OCI-LY7 (cell line): ENCODE measurements at regions not wholly inside any gene's neighbourhood (a gene's known extent, or its start where the extent isn't known, plus 50 kb on each side); places are given as distances from the start of the nearest gene placed in this dataset.

Source experiments
- BruUV-seq: library from RNA; stranded (reverse); fragments of 400-500 nt; replicated peaks from 2 replicates; lab custom pipeline; 2021; lab: Mats Ljungman, UMichigan
- CTCF ChIA-PET: fragments of 300-600 bp; sonication (Branson Sonifier 250); formaldehyde crosslinking; loops from one replicate; lab custom pipeline; 2022; ENCODE audit warnings: antibody characterized with exemption; ENCODE audit not compliant: unreplicated experiment; lab: Charles Lee
- POLR2A ChIA-PET: fragments of 300-600 bp; sonication (Branson Sonifier 250); formaldehyde crosslinking; loops from one replicate; lab custom pipeline; 2022; ENCODE audit warnings: antibody characterized with exemption; lab: Charles Lee
- DNase-seq: peaks from one replicate; pipeline ENCODE4 v3.0.0-alpha.2; 2015; ENCODE audit warnings: low spot score
- H2AFZ ChIP-seq: fragments of 200-600 bp; sonication (generic), shearing (Covaris generic); 2 replicates; pipeline ENCODE4 v1.6.1; 2014; ENCODE audit warnings: mild to moderate bottlenecking, antibody characterized with exemption, low read length, moderate library complexity
- H3K27ac ChIP-seq: fragments of 200-600 bp; sonication (generic); 2 replicates; pipeline ENCODE4 v1.5.1; 2014; ENCODE audit warnings: mixed run types, low read depth, mild to moderate bottlenecking, moderate library complexity, low read length, inconsistent platforms; ENCODE audit not compliant: poor library complexity, severe bottlenecking
- H3K36me3 ChIP-seq: fragments of 200-600 bp; sonication (generic); 2 replicates; pipeline ENCODE4 v1.6.1; 2014; ENCODE audit warnings: mild to moderate bottlenecking, antibody characterized with exemption, low read length, moderate library complexity, mixed read lengths; ENCODE audit not compliant: insufficient read depth
- H3K4me1 ChIP-seq: fragments of 200-600 bp; sonication (generic); 2 replicates; pipeline ENCODE4 v1.5.1; 2014; ENCODE audit warnings: mild to moderate bottlenecking, low read length; ENCODE audit not compliant: insufficient read depth, poor library complexity, severe bottlenecking
- H3K4me2 ChIP-seq: fragments of 200-600 bp; sonication (generic); 2 replicates; pipeline ENCODE4 v1.6.1; 2014; ENCODE audit warnings: mild to moderate bottlenecking, low read length
- H3K4me3 ChIP-seq: fragments of 200-600 bp; sonication (generic); 2 replicates; pipeline ENCODE4 v1.5.1; 2014; ENCODE audit warnings: mild to moderate bottlenecking, low read depth, low read length; ENCODE audit not compliant: poor library complexity, severe bottlenecking
- H3K79me2 ChIP-seq: fragments of 200-600 bp; sonication (generic); 2 replicates; pipeline ENCODE4 v1.6.1; 2016; ENCODE audit warnings: low read depth, mild to moderate bottlenecking, low read length, moderate library complexity, mixed read lengths; ENCODE audit not compliant: insufficient read depth
- H3K9me2 ChIP-seq: fragments of 200-600 bp; sonication (generic); 2 replicates; pipeline ENCODE4 v1.6.1; 2016; ENCODE audit warnings: mild to moderate bottlenecking, low read length, mixed read lengths; ENCODE audit not compliant: insufficient read depth
- H3K9me3 ChIP-seq: fragments of 200-600 bp; sonication (generic); 2 replicates; pipeline ENCODE4 v1.6.1; 2014; ENCODE audit warnings: mild to moderate bottlenecking, mixed run types, low read length, mixed read lengths
- H4K20me1 ChIP-seq: fragments of 200-600 bp; sonication (generic); 2 replicates; pipeline ENCODE4 v1.6.1; 2014; ENCODE audit warnings: mild to moderate bottlenecking, antibody characterized with exemption, low read length, moderate library complexity, mixed read lengths; ENCODE audit not compliant: insufficient read depth
- CTCF ChIP-seq: fragments of 200-600 bp; sonication (generic); conservative IDR thresholded peaks from 2 replicates; pipeline ENCODE4 v1.5.1; 2014; ENCODE audit warnings: mild to moderate bottlenecking, antibody characterized with exemption, low read length, moderate library complexity, mixed read lengths
- EZH2phosphoT487 ChIP-seq: fragments of 200-600 bp; sonication (generic); IDR thresholded peaks from 2 replicates; pipeline ENCODE4 v1.6.1; 2018; ENCODE audit warnings: low read depth, borderline replicate concordance, mild to moderate bottlenecking, mixed run types, antibody characterized with exemption, low read length, moderate library complexity, mixed read lengths
- intact Hi-C: fragments of 100-400 bp; cut with micrococcal nuclease; formaldehyde crosslinking; loops from one replicate; pipeline ENCODE4 v1.10.0; 2022; ENCODE audit not compliant: unreplicated experiment

GRCh38 chr17:15048933-15049794 lies 216.0 kb downstream of the PMP22 start:
- no peaks in the 10 kb centered on the region for H3K36me3 ChIP-seq

GRCh38 chr17:15048381-15048780 lies 216.7 kb downstream of the PMP22 start:
- H3K4me2 ChIP-seq, result no peak overlapping the region
- intact Hi-C loops, result loop anchor here (10.0 kb wide), 1 partner anchor 54 kb away; no protein-coding TSS in a partner anchor
- H4K20me1 ChIP-seq, result no peaks in the 10 kb centered on the region
- no peak for TF ChIP-seq CTCF
- TF ChIP-seq EZH2phosphoT487, result no peak
- no peak overlapping the region for H3K27ac ChIP-seq
- 0 out of 2 replicates have a peak, but pooled peaks cover 3% of the 10 kb centered on the region for H3K9me2 ChIP-seq
- ChIA-PET POLR2A (no interaction called here), CTCF (no interaction called here)
- DNase-seq, result no peak
- H2AFZ ChIP-seq, result no peak overlapping the region
- no TSS peak for BruUV-seq
- H3K9me3 ChIP-seq, result no peaks in the 10 kb centered on the region
- no peaks in the 10 kb centered on the region for H3K4me1 ChIP-seq
- no peak overlapping the region for H3K4me3 ChIP-seq
- no peaks in the 10 kb centered on the region for H3K36me3 ChIP-seq
- H3K79me2 ChIP-seq, result no peaks in the 10 kb centered on the region

More at GRCh38 chr17:15048933-15049794, 216.0 kb downstream of the PMP22 start:
- no TSS peak for BruUV-seq
- H3K4me3 ChIP-seq, result no peak overlapping the region
- 0 out of 2 replicates have a peak, but pooled peaks cover 3% of the 10 kb centered on the region for H3K9me2 ChIP-seq
- DNase-seq, result no peak
- no peaks in the 10 kb centered on the region for H3K9me3 ChIP-seq
- no peak overlapping the region for H3K4me2 ChIP-seq
- H3K79me2 ChIP-seq, result no peaks in the 10 kb centered on the region
- TF ChIP-seq CTCF, result no peak
- TF ChIP-seq EZH2phosphoT487, result no peak
- intact Hi-C loops, result loop anchor here (10.0 kb wide), 1 partner anchor 54 kb away; no protein-coding TSS in a partner anchor
- no peaks in the 10 kb centered on the region for H4K20me1 ChIP-seq
- ChIA-PET POLR2A (interaction anchor here (0.6 kb wide), 1 partner anchor 668 kb away, joined by 3 read pairs; no protein-coding TSS in a partner anchor), CTCF (no interaction called here)
- no peaks in the 10 kb centered on the region for H3K4me1 ChIP-seq
- no peak overlapping the region for H2AFZ ChIP-seq
- no peak overlapping the region for H3K27ac ChIP-seq

GRCh38 chr17:15042311-15042710 lies 222.8 kb downstream of the PMP22 start:
- intact Hi-C loops, result loop anchor here (10.0 kb wide), 1 partner anchor 48 kb away; no protein-coding TSS in a partner anchor
- TF ChIP-seq EZH2phosphoT487 (no peak), CTCF (no peak)
- no peak overlapping the region for H3K4me3 ChIP-seq
- H3K27ac ChIP-seq, result no peak overlapping the region
- DNase-seq, result no peak
- ChIA-PET POLR2A (no interaction called here), CTCF (no interaction called here)
- H3K36me3 ChIP-seq, result no peaks in the 10 kb centered on the region
- H3K4me2 ChIP-seq, result no peak overlapping the region
- no peaks in the 10 kb centered on the region for H3K4me1 ChIP-seq
- H3K9me2 ChIP-seq, result no peaks in the 10 kb centered on the region
- no TSS peak for BruUV-seq
- H4K20me1 ChIP-seq, result no peaks in the 10 kb centered on the region
- no peaks in the 10 kb centered on the region for H3K79me2 ChIP-seq
- no peak overlapping the region for H2AFZ ChIP-seq
- no peaks in the 10 kb centered on the region for H3K9me3 ChIP-seq
